Posterior vena cava (tissue), 2 donors: ENCODE measurements at regions not wholly inside any gene's neighbourhood (a gene's known extent, or its start where the extent isn't known, plus 50 kb on each side); places are given as distances from the start of the nearest gene placed in this dataset.
"Not testable (repeated sequence)": the region's sequence is repeated elsewhere in the genome, so short reads cannot be mapped to it uniquely, and the experiment has no call there.

ENCODE experiments used
- DNase-seq: peaks from one replicate; pipeline ENCODE4 v3.0.0-alpha.2; 2020; ENCODE audit warnings: low spot score
- intact Hi-C, 2 donors: fragments of 100-400 bp; cut with DNase I; formaldehyde crosslinking; loops; one replicate each; pipeline versions ENCODE4 v1.14.1 to v1.14.2; 2022 to 2023
- donor health status: DM: yes; HTN: yes; CAD: no.
- donor health status: DM: yes; HTN: yes; CAD: no.

DNA sequence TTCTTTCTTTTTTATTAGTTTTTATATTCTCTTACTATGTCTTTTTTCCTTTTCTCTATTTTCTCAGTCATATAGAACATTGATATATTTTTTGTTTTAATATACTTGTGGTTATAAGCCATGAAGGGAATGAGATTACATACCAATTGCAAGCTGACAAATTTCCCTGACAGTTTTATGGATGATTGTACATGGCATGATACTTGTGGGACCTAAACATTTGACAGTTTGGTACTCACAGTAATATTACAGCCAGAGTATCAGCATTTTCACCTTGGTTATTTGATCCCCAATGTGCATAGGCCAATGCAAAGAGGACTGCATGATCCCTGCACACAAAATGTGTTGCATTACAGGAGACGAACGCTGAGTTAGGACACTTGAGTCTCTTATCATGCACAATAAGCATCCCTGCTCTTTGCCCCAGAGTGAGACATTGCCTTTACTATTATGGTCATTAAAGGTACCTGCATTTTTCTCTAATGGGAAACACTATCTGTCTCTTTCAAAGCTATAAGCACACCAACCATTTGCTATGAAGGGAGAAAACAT, 713.4 kb upstream of the PCDH20 start:
- intact Hi-C loops: no loop called here
- no peak for DNase-seq

DNA sequence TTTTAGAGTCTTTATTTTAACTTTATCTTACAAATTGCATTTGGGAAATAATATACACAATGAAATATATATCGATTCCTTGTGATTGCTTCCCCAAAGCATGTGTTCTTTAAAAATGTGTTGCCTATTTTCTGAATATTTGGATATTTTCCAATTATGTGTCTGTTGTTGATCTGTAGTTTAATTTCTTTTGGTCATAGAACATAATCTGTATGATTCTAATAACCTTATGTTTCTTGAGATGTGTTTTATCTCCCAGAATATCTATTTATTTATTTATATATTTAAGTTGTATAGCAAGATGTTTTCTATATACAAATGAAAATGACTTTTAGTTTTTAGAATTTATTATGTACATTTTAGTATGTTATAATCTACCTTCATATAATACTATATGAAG, 710.8 kb upstream of the PCDH20 start:
- intact Hi-C loops: no loop called here
- no peak for DNase-seq

DNA sequence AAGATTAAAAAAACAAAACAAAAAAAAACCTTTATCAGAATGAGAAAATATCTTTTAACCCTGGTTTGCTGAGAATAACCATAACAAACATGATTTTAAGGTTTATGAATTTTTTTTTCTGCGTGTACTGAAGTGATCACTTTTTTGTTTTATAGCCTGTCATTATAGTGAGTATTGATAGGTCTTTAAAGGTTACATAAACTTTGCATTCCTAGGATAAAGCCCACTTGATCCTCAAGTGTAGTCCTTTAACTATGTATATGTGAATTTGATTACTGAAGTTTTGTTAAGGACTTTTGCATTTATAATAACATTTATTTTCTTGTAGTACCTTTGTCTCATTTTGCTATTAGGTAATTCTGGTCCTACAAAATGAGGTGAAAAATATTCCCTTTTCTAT, 709.8 kb upstream of the PCDH20 start:
- no peak for DNase-seq
- intact Hi-C loops: no loop called here

- no peak for DNase-seq
- intact Hi-C loops: no loop called here
Observed at GRCh38 chr13:62123409-62123808, 707.8 kb upstream of the PCDH20 start.

- no peak for DNase-seq
- intact Hi-C loops: no loop called here
Observed at GRCh38 chr13:62122434-62122833, 706.8 kb upstream of the PCDH20 start.

DNA sequence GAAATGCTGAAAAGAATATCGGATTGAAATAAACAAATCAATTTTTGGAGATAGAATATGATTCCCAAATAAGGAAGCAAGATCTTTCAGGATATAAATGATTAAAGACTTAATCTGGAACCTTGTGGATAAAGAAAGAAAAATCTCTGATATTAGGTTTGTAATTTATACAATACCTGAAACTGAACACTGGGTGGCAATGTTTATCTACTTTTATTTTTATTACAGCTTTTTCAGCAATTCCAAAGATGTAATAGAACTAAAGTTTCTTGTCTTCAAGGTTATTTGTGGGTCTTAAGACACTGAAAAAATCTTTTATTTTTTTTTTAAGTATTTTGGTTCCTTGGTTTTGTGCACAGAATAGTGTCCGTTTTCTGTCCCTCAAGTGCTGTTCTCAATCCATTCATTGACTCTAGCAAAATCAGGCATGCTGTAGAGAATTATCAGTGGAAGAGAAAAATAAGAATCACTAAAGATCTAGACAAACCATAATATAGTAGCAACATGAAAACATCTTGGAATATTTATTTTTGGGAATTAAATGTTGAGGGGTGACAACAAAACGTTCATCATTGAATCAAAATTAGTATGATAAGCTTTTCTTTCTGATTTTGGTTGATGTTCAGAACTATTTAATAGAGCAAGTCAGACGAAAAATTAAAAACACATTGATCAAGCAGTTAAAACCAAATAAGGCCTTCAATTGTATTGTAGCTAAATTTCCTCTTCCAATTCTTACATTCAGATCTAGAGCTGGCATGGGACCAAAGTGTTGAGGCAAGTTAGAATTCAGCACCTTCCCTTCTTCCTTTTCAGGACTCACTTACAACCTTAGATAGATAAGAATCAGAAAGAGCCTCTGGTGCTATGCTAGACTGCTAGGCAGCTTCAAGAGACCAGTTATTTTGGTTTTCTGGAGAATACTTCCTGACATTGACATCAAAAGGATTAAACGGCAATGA, 704.4 kb upstream of the PCDH20 start:
- intact Hi-C loops: no loop called here
- DNase-seq: no peak

- intact Hi-C loops: no loop called here
- no peak for DNase-seq
Observed at GRCh38 chr13:62115831-62116230, 700.2 kb upstream of the PCDH20 start.

DNA sequence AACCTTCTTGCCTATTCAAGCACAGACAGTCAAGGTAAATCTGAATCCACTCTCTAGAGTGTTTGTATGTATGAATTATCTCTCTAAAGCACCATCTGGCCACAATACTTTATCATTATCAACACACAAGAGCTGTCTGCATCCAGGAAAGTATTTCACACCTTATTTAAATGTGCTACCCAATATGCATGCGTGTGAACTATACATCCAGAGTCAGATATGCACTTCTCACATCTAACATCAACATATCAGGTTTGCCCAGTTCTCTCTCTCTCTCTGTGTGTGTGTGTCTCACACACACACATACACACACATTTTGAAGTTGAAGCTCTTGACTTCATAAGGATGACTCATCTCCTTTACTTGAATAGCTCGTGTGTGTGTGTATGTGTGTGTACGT, 697.5 kb upstream of the PCDH20 start:
- intact Hi-C loops: no loop called here

GRCh38 chr13:62110079-62110478, 694.4 kb upstream of the PCDH20 start:
- intact Hi-C loops: no loop called here
- no peak for DNase-seq

More for the DNA sequence above, 697.5 kb upstream of the PCDH20 start:
- no peak for DNase-seq

DNA sequence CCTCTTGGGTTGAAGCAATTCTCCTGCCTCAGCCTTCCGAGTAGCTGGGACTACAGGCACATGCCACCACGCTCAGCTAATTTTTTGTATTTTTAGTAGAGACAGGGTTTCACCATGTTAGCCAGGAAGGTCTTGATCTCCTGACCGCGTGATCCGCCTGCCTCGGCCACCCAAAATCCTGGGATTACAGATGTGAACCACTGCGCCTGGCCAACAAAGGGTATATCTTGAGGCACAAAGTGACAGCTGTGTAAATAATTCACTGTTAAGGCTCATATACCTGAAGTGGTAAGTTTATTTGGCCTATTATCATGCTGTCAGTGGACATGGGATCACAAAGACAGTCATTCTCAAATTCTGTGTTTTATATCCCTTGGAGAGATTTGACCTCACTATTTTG, 688.5 kb upstream of the PCDH20 start:
- intact Hi-C loops, DNase-seq: not testable (repeated sequence)

GRCh38 chr13:62096652-62097051, 681.0 kb upstream of the PCDH20 start:
- intact Hi-C loops: no loop called here
- DNase-seq: no peak

DNA sequence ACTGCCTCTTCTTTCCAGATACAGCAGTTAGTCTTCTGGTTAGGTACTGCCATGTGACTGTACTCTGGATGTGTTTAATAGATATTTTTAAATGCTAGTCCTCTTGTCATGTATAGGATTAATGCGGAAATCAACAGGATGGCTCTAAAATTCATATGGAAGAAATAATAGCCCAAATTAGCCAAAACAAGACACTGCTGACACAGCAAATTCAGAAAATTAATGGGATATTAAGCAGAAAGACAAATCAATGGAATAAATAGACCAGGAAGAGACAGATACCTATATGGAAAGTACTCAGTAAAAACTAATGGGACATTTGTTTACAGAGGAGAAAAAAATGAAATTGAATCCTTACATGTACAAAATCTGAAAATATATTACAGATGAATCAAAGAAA, 679.3 kb upstream of the PCDH20 start:
- DNase-seq: no peak
- intact Hi-C loops: no loop called here

- no peak for DNase-seq
- intact Hi-C loops: no loop called here
Observed at GRCh38 chr13:62093984-62094780, 678.5 kb upstream of the PCDH20 start.

DNA sequence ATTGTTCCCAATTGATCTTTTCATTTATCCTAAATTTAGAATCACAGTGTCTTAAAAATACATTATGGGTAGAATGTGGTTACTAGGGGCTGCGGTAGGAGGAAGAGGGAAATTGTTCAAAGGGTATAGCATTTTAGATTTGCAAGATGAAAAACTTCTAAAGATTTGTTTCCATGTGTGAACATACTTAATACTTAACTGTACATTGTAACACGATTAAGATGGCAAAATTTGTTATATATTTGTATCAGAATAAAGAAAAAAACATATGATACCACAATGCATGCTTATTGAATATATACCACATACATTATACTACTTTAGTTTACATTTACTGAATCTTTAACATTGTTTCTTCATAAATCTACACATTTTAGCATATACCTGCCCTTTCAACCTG, 677.3 kb upstream of the PCDH20 start:
- intact Hi-C loops: no loop called here
- DNase-seq: no peak

DNA sequence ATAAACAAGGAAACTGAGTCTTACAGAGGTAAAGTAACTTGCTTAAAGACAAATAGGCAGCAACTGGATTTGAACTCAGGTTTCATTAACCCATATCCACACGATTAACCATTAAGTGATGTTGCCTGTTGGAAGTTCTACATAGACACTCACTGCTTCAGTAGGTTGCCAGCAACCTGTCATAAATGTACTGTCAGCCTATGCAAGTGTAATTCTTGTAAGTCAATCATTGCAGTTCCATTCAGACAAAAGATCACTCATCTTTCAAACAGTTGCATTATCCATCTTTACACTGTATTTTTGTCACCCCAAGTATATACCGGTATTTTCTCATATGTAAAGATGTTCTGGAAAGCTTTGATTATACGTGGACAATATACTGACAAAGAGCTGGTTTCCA, 676.9 kb upstream of the PCDH20 start:
- intact Hi-C loops: no loop called here
- no peak for DNase-seq

GRCh38 chr13:62088165-62088564, 672.5 kb upstream of the PCDH20 start:
- intact Hi-C loops: no loop called here
- no peak for DNase-seq

- intact Hi-C loops: no loop called here
- no peak for DNase-seq
Observed at GRCh38 chr13:62087124-62087523, 671.5 kb upstream of the PCDH20 start.

GRCh38 chr13:62085337-62086229, 669.9 kb upstream of the PCDH20 start:
- intact Hi-C loops: no loop called here
- DNase-seq: no peak

DNA sequence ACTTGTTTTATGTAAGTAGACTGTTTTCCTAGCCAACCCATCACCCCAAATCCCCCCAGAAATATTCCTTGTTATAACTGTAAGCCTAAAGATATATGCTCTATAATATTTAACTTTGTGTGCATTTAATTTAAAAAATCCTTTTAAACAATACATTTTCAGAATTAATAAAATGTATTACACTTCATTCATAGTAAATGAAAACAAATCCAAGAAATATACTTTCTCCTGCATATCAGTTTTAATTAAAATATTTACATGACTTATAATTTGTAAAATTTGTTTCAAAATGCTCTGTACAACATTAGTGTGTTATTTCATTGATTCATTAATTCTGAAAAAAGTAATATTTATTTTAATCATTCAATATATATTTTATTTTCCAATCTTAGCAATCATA, 669.1 kb upstream of the PCDH20 start:
- no peak for DNase-seq

More for the DNA sequence above, 669.1 kb upstream of the PCDH20 start:
- intact Hi-C loops: loop anchor here in 1 of 2 donors (5.0 kb wide), 1 partner anchor 263 kb away; no protein-coding TSS in a partner anchor
